Posterior cingulate gyrus (tissue), 11 donors: ENCODE measurements at regions not wholly inside any gene's neighbourhood (a gene's known extent, or its start where the extent isn't known, plus 50 kb on each side); places are given as distances from the start of the nearest gene placed in this dataset.
A peak's percentile ranks its signal among the peaks of the same experiment; 100 is the strongest.
"Not testable (repeated sequence)": the region's sequence is repeated elsewhere in the genome, so short reads cannot be mapped to it uniquely, and the experiment has no call there.

Source experiments
- DNase-seq, 10 donors: peaks; one replicate each; pipeline versions ENCODE4 v3.0.0 to v3.0.0-alpha.2; 2020 to 2021; ENCODE audit warnings: mixed read lengths in 3 of 10
- intact Hi-C: fragments of 100-400 bp; cut with DNase I; formaldehyde crosslinking; loops from one replicate; pipeline ENCODE4 v1.15.1; 2023

GRCh38 chr6:169086616-169087015, 167.0 kb downstream of the THBS2 start:
- DNase-seq, intact Hi-C loops: not testable (repeated sequence)

DNA sequence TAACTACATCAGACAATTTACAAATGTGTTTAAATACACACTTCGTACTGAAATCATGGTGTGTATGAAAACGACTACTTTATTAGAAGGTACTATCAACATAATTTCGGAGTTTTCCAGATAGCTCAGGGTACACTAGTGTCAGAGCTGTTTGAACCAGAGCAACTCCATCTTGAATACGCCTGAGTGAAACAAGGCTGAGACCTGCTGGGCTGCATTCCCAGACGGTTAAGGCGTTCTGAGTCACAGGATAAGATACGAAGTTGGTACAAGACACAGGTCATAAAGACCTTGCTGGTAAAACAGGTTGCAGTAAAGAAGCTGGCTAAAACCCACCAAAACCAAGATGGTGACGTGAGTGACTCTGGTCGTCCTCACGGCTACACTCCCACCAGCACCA, 167.6 kb downstream of the THBS2 start:
- no peak for DNase-seq
- intact Hi-C loops = no loop called here

GRCh38 chr6:169085466-169085865, 168.2 kb downstream of the THBS2 start:
- intact Hi-C loops = no loop called here

DNA sequence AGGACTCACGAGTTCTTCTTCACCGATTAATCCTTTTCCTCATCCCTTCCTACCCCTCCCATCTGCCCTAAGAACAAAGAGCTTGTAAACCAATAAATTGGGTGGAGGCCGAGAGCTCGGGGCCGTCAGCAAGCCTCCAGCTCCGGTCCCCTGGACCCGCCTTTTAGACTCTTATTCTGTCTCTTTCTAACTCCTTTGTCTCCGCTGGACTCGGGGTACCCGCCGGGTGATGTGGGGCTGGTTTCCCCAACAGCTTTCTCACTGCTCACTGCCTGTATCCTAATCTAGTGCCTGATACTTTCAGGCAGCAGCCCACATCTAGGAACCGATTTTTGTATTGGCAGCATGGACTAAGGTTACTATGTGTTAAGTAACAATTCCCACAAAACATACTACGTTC, 169.1 kb downstream of the THBS2 start:
- intact Hi-C loops = not testable (repeated sequence)
- peak in 1 of 10 donors; percentile 54 for DNase-seq

More at GRCh38 chr6:169085466-169085865, 168.2 kb downstream of the THBS2 start:
- DNase-seq = peak in 1 of 10 donors; percentile 52

GRCh38 chr6:169084067-169084466, 169.6 kb downstream of the THBS2 start:
- DNase-seq = no peak

DNA sequence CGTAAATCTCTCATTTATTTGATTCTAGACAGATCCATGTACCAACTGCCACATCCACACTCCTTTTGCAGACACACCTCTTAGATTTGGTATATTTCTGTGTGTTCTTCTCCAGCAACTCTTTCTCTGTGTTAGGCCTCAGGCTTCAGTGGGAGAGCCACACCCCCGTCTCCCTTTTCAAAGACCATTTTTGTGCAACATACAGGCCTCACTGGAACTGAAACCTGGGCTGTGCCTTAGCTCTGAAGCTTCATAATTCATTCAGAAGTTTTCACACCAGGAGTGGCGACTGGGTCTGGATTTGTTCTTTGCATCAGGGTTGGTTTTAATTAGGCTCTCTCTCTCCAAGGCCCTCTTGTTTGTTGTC, 170.2 kb downstream of the THBS2 start:
- no peak for DNase-seq
- intact Hi-C loops = no loop called here

More at GRCh38 chr6:169084067-169084466, 169.6 kb downstream of the THBS2 start:
- intact Hi-C loops = no loop called here

DNA sequence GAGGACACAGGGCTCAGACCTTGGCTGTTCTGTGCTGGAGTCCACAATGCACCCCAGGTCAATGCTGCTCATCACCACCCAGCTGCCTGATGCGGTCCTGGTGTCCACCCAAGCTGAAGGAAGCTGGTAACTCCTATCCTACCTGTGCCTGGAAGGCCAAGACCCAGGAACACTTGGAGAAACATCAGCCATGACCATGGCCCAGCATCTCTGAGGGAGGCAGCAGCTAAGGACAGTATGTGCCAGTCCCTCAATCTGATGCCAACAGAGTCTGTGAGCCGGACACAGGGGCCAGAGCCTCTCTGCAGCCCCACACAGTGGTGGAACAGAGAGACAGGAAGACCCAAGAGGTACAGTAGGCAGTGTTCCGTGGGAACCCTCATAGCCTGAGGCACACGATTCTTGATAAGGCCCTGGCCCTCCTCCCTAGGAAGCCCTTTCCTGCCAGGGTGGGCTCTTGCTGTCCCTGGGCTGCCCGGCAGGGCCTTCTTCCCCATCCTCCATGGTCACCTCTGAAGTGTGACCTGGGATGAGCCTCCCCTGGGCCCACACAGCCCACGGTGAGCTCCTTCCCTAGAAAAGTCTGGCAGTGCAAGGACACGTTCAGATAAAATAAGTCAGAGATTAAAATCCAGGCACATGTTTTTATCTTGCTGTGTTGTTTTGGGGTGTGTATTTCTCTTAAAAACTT, 170.7 kb downstream of the THBS2 start:
- DNase-seq = peak in 1 of 10 donors; percentile 55
- intact Hi-C loops = no loop called here

- intact Hi-C loops = no loop called here
- peak in 1 of 10 donors; percentile 74 for DNase-seq
Measured at GRCh38 chr6:169082093-169082492, 171.6 kb downstream of the THBS2 start.

GRCh38 chr6:169081248-169081647, 172.4 kb downstream of the THBS2 start:
- DNase-seq = no peak
- intact Hi-C loops = no loop called here

GRCh38 chr6:169079650-169080049, 174.0 kb downstream of the THBS2 start:
- intact Hi-C loops = no loop called here
- DNase-seq = no peak

GRCh38 chr6:169078399-169079145, 175.1 kb downstream of the THBS2 start:
- intact Hi-C loops = no loop called here
- no peak for DNase-seq

DNA sequence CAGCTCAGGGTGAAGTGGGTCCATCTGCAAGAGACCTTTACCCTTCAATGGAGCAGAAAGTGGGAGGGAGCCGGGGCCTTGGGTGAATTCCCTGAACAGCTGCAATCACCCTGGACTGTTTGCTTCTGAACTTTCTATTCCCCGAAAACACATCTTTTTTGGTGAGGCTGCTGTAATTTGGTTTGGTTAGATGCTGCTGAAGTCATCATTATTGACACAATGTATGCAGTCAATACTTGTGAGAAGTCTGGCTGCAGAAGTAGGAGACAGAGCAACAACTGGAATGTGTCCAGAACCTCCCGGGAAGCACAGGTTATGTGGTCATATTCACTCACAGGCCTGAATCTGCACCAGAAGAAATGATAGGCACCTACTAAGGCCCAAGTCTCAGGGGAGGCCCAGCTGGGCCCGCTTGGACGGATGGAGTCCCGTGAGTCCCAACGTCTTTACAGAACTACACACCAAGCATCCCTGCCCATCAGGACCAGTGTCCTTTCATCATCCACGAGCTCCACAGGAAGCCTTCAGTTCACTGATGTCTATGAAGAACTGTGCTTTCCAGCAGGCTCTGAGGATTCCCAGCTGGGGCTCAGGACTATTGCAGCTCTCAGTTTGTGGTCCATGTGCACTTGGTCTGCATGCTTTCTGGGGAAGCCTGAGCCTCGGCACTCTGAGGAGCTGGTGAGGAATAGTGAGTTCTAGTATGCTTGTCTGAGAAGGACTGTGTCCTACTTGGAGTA, 177.6 kb downstream of the THBS2 start:
- intact Hi-C loops = no loop called here
- no peak for DNase-seq

DNA sequence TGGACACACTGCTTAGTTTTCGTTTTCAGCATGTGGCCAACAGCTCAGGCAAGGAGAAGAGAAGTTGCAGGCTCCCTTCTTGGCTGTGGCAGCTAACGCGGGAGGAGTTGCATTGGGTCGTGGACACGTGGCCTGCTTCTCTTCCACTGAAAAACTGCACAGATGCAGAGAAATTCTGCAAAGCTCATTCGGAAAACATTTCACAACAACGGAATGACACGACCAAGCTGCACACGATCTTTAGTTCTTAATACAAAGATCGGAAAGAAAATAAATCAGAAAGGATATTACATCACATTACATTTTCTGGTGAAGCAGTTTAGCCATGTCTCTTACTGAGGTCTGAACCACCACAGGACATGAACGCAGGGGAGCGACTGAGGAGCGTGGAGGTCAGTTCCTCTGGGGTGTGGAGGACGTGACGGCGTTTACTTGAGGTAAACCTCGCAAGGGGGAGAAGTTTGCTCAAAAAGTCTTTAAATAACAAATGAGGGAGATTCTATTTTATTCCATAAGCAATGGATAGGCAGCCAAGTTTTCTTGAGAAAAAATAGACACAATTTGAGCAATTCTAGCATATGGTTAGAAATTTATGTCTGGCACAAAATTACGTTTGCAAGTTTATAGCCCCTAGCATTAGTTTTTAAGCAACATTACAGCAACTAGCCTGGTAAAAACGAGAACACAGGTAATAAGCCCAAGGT, 178.3 kb downstream of the THBS2 start:
- intact Hi-C loops = no loop called here
- DNase-seq = peak in 5 of 10 donors; percentile 33 to 78 (median 37)

DNA sequence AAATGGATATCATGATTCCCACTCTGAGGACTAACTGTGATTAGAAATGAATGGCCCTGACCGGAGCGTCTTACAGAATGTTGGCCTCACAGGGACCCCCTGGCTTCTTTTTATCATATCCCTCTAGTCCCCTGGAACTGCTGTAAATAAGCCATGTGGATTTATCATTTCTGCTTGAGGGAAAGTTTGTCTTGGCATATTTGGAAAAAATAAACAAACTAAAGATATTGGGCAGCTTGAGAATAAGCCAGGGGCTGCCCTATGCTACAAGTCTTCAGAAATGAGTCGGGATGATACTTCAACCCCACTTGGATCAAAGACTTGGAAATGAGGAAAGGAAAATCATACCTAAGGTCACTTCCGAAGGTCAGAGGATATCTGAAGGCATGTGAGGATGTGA, 179.1 kb downstream of the THBS2 start:
- intact Hi-C loops = no loop called here
- DNase-seq = no peak

DNA sequence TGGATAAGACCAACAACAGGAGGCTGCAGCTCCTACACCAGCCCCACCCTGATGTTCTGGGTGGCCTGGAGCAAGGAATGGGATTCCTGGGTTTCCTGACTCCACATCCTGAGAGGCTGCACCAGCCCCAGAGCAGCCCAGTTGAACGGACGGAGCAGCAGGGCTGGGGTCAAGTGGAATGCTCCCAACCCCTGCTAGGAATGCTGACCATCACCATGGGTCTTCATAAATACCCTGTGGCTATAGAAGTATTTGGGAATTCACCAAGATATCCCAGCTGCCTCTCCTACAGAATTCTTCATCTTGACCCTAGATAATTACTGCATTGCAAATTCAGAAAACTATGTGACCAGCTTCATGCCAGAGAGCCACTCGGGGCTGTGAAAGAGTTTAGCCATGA, 180.3 kb downstream of the THBS2 start:
- no peak for DNase-seq
- intact Hi-C loops = no loop called here

GRCh38 chr6:169072127-169073042, 181.3 kb downstream of the THBS2 start:
- intact Hi-C loops = no loop called here
- DNase-seq = no peak

- intact Hi-C loops = no loop called here
- DNase-seq = no peak
Measured at GRCh38 chr6:169071394-169071793, 182.3 kb downstream of the THBS2 start.

GRCh38 chr6:169070506-169071176, 183.0 kb downstream of the THBS2 start:
- intact Hi-C loops = no loop called here
- no peak for DNase-seq

GRCh38 chr6:169069356-169069755, 184.3 kb downstream of the THBS2 start:
- no peak for DNase-seq
- intact Hi-C loops = no loop called here
